ENCODE measurements at regions not wholly inside any gene's neighbourhood (a gene's known extent, or its start where the extent isn't known, plus 50 kb on each side); places are given as distances from the start of the nearest gene placed in this dataset.

DNA sequence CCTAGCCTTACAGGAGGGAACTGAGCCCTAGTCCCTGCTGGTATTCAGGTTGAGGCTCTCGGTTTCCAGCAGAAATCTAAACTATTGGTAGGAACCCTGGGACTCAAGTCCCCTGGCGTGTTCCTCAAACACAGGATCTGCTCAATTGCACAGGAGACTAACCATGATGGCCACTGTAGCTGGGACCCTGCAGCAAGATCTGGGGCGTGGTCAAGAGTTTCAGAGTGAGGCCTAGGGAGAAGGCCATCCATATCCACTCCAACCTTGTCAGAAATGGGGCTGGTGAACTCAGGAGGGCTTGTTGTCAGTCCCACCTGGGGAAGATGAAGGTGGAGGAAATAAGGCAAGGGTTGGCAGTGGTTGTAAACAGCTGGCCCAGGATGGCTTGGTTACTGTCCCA, 49.9 kb upstream of the PAX6 start:
- no peak for DNase-seq (ENCODE audit: low read depth in 2 of 2)

Measured in fibroblast of skin of left quadriceps (primary cell).